Smooth muscle cell (in vitro differentiated cells): ENCODE measurements at regions not wholly inside any gene's neighbourhood (a gene's known extent, or its start where the extent isn't known, plus 50 kb on each side); places are given as distances from the start of the nearest gene placed in this dataset.

Source experiments
- DNase-seq: peaks from one replicate; lab custom pipeline; 2025; ENCODE audit not compliant: unreplicated experiment; lab: John Stamatoyannopoulos, UW
- H2AFZ ChIP-seq: fragments of 200-600 bp; sonication (generic); 2 replicates; pipeline ENCODE4 v1.6.0; 2016; ENCODE audit warnings: antibody characterized with exemption, low read depth, mild to moderate bottlenecking
- H3F3A ChIP-seq: fragments of 200-600 bp; sonication (generic); 2 replicates; pipeline ENCODE4 v1.6.0; 2017; ENCODE audit warnings: antibody characterized with exemption, low read depth
- H3K27ac ChIP-seq: fragments of 200-600 bp; sonication (generic); 2 replicates; pipeline ENCODE4 v1.5.1; 2016; ENCODE audit warnings: low read depth, mild to moderate bottlenecking
- H3K27me3 ChIP-seq: fragments of 200-600 bp; sonication (generic); 2 replicates; pipeline ENCODE4 v1.6.1; 2016; ENCODE audit warnings: low read depth, mild to moderate bottlenecking
- H3K36me3 ChIP-seq: fragments of 200-600 bp; sonication (generic); 2 replicates; pipeline ENCODE4 v1.5.1; 2016; ENCODE audit warnings: low read depth
- H3K4me1 ChIP-seq: fragments of 200-600 bp; sonication (generic); 2 replicates; pipeline ENCODE4 v1.5.1; 2016; ENCODE audit warnings: low read depth
- H3K4me2 ChIP-seq: fragments of 200-600 bp; sonication (generic); 2 replicates; pipeline ENCODE4 v1.6.0; 2016; ENCODE audit warnings: mild to moderate bottlenecking
- H3K4me3 ChIP-seq: fragments of 200-600 bp; sonication (generic); 2 replicates; pipeline ENCODE4 v1.5.1; 2016; ENCODE audit warnings: mild to moderate bottlenecking
- H3K79me2 ChIP-seq: fragments of 200-600 bp; sonication (generic); 2 replicates; pipeline ENCODE4 v1.6.0; 2016; ENCODE audit warnings: low read depth, mild to moderate bottlenecking
- H3K9ac ChIP-seq: fragments of 200-600 bp; sonication (generic); 2 replicates; pipeline ENCODE4 v1.6.0; 2016; ENCODE audit warnings: low read depth
- H3K9me3 ChIP-seq: fragments of 200-600 bp; sonication (generic); replicated peaks from 2 replicates; pipeline ENCODE4 v1.5.1; 2016; ENCODE audit warnings: low read depth
- H4K20me1 ChIP-seq: fragments of 200-600 bp; sonication (generic); 2 replicates; pipeline ENCODE4 v1.6.0; 2016; ENCODE audit warnings: low read depth
- WGBS: methylation state at CpG from one replicate; pipeline ENCODE4 v1.1.7; 2016; ENCODE audit warnings: low lambda C conversion rate; 5-methylcytosine and 5-hydroxymethylcytosine counted together
- TF ChIP-seq, protein P1 (sequence below): fragments of 200-600 bp; sonication (generic); IDR thresholded peaks from 2 replicates; pipeline ENCODE4 v1.5.1; 2017; ENCODE audit warnings: borderline replicate concordance, mild to moderate bottlenecking, antibody characterized with exemption; ENCODE audit not compliant: insufficient read depth, poor library complexity, severe bottlenecking

DNA sequence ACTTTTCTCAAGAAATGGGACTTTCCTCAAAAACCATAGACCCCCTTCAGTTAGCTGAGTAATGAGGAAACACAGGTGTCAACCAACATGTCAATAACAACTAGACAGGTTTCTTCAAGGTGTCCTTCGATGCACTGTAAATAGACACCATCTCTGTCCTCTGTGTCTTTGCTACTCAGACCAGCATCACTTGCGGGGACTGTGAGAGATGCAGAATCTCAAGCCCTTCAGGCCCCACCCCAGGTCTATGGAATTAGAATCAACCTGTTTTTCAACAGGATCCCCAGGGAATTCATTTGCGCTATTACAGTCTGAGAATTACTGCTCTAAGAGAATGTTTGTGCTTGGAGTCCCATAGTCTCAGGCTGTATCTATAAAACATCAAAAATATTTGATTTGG lies 469.9 kb downstream of the COG6 start:
- Histone ChIP-seq H3K4me1 (peaks cover 4% of the 10 kb centered on the region), H3K79me2 (no peaks in the 10 kb centered on the region), H3K9me3 (no peaks in the 10 kb centered on the region), H3K4me3 (no peak overlapping the region), H3K27me3 (no peaks in the 10 kb centered on the region), H3K4me2 (no peak overlapping the region), H2AFZ (no peak overlapping the region), H3K27ac (no peak overlapping the region), H3K36me3 (no peaks in the 10 kb centered on the region), H4K20me1 (no peaks in the 10 kb centered on the region), H3K9ac (no peak overlapping the region), H3F3A (no peaks in the 10 kb centered on the region)
- 98% methylated on average over 3 of the region's 3 CpGs for WGBS
- DNase-seq = no peak
- TF ChIP-seq, protein P1, sequence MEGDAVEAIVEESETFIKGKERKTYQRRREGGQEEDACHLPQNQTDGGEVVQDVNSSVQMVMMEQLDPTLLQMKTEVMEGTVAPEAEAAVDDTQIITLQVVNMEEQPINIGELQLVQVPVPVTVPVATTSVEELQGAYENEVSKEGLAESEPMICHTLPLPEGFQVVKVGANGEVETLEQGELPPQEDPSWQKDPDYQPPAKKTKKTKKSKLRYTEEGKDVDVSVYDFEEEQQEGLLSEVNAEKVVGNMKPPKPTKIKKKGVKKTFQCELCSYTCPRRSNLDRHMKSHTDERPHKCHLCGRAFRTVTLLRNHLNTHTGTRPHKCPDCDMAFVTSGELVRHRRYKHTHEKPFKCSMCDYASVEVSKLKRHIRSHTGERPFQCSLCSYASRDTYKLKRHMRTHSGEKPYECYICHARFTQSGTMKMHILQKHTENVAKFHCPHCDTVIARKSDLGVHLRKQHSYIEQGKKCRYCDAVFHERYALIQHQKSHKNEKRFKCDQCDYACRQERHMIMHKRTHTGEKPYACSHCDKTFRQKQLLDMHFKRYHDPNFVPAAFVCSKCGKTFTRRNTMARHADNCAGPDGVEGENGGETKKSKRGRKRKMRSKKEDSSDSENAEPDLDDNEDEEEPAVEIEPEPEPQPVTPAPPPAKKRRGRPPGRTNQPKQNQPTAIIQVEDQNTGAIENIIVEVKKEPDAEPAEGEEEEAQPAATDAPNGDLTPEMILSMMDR = no peak

DNA sequence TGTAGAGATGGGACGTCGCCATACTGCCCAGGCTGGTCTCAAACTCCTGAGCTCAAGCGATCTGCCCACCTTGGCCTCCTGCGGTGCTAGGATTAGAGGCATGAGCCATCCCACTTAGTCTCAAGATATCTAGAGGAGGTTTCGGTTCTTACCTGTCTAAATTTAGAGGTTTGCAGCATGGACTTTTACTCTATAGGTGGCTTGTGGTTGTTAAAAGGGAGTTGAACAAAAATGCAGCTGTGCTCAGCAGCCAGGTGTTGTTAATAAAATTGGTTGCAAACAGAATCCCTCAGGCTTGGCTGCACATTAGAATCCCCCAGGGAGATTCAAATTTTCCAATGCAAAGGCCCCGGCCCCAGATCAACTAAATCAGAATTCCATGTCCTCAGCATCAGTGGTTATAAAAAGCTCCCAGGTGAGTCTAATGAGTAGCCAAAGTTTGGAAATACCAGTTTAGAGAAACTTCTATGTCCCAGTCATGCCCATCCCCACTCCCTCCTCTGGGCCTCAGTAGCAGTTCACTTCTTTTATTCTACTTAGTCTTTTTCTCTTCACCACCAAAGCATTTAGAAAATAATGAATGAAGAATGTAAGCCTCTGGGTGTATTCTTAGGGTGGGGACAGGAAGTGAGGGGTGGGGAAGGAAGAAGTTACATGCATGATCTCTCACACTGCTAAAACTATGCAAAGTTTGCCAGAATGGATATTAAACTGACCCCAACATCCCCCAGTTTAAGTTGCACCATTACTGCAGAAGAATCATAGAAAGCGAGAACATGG lies 471.0 kb downstream of the COG6 start:
- Histone ChIP-seq H2AFZ (no peak overlapping the region), H3K27ac (no peak overlapping the region), H3K4me3 (no peak overlapping the region), H3K4me2 (no peak overlapping the region), H3K36me3 (no peaks in the 10 kb centered on the region), H4K20me1 (no peaks in the 10 kb centered on the region), H3K4me1 (no peaks in the 10 kb centered on the region), H3K27me3 (no peaks in the 10 kb centered on the region), H3K9me3 (no peaks in the 10 kb centered on the region), H3K79me2 (no peaks in the 10 kb centered on the region), H3F3A (no peaks in the 10 kb centered on the region), H3K9ac (no peak overlapping the region)
- TF ChIP-seq, protein P1 = no peak
- 94% methylated on average over 7 of the region's 7 CpGs for WGBS
- no peak for DNase-seq

DNA sequence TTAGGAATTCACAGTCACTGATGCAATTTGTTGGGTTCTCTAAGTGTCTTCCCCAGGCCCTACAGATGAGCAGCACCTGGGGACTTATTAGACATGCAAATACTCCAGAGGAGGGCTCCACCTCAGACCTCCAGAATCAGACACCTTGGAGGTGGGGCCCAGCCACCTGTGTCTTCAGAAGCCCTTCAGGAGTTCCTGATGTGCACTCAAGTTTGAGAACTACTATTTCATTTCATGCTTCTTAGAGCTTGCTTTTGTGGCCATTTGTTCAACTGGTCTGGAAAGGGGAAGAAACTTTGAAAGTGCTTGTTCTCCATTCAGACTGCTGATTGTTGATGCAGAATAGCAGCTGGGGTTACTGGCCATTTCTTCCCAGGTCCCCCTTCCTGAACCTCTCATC lies 472.0 kb downstream of the COG6 start:
- no peaks in the 10 kb centered on the region for H3K79me2 ChIP-seq
- H3K27me3 ChIP-seq = no peaks in the 10 kb centered on the region
- TF ChIP-seq, protein P1 = no peak

DNA sequence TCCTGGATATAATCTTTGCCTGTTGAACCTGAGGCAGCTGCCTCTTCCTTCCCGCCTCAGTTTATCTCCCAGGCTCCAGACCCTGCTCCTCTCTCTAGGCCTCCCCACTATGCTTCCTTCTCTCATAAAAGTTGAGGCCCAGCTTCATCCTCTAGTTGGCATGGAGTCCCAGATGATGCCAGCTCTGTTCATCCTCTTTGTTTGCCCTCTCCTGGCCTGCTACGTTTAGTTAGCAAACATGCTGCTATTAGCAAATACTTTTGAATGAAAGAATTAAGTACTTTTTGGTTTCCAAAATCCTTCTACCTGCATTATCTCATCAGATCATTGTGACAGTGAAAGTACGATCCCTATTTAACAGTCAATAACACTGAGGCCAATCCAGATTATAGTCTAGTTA lies 472.5 kb downstream of the COG6 start:
- TF ChIP-seq, protein P1 = no peak
- no peak overlapping the region for H3K27ac ChIP-seq
- H3K79me2 ChIP-seq = no peaks in the 10 kb centered on the region
- H3K4me1 ChIP-seq = no peaks in the 10 kb centered on the region
- DNase-seq = no peak
- no peaks in the 10 kb centered on the region for H3F3A ChIP-seq
- H3K4me3 ChIP-seq = no peak overlapping the region
- WGBS = 96% methylated on average over 3 of the region's 3 CpGs
- no peak overlapping the region for H3K9ac ChIP-seq
- no peaks in the 10 kb centered on the region for H3K27me3 ChIP-seq
- H3K36me3 ChIP-seq = no peaks in the 10 kb centered on the region
- no peak overlapping the region for H3K4me2 ChIP-seq
- H2AFZ ChIP-seq = no peak overlapping the region
- no peaks in the 10 kb centered on the region for H3K9me3 ChIP-seq
- no peaks in the 10 kb centered on the region for H4K20me1 ChIP-seq

More for the DNA sequence above, 472.0 kb downstream of the COG6 start:
- DNase-seq = no peak
- no peaks in the 10 kb centered on the region for H4K20me1 ChIP-seq
- no peak overlapping the region for H3K27ac ChIP-seq
- no peaks in the 10 kb centered on the region for H3K9me3 ChIP-seq
- no peaks in the 10 kb centered on the region for H3K36me3 ChIP-seq
- no peak overlapping the region for H3K4me3 ChIP-seq
- H3K4me1 ChIP-seq = no peaks in the 10 kb centered on the region
- H2AFZ ChIP-seq = no peak overlapping the region
- no peaks in the 10 kb centered on the region for H3F3A ChIP-seq
- no peak overlapping the region for H3K9ac ChIP-seq
- H3K4me2 ChIP-seq = no peak overlapping the region
